Inflammatory macrophage treated with lipopolysaccharide for 1 hour (primary cell): ENCODE measurements at regions not wholly inside any gene's neighbourhood (a gene's known extent, or its start where the extent isn't known, plus 50 kb on each side); places are given as distances from the start of the nearest gene placed in this dataset.
"Not testable (repeated sequence)": the region's sequence is repeated elsewhere in the genome, so short reads cannot be mapped to it uniquely, and the experiment has no call there.

Source experiments
- DNase-seq, 2 donors: peaks; one replicate each; pipeline ENCODE4 v3.0.0-alpha.2; 2020 to 2022

GRCh38 chr15:69660114-69660513 lies 207.5 kb downstream of the RPLP1 start:
- DNase-seq = no peak

- peak; percentile 51 to 65 for DNase-seq
Measured at GRCh38 chr15:69660658-69661405, 208.2 kb downstream of the RPLP1 start.

GRCh38 chr15:69661446-69661845 lies 208.8 kb downstream of the RPLP1 start:
- DNase-seq = no peak

- peak; percentile 12 to 31 for DNase-seq
Measured at GRCh38 chr15:69661871-69662644, 209.4 kb downstream of the RPLP1 start.

- no peak for DNase-seq
Measured at GRCh38 chr15:69662645-69663000, 210.0 kb downstream of the RPLP1 start.

- DNase-seq = no peak
Measured at GRCh38 chr15:69663441-69663840, 210.8 kb downstream of the RPLP1 start.

GRCh38 chr15:69663982-69664381 lies 211.4 kb downstream of the RPLP1 start:
- no peak for DNase-seq

GRCh38 chr15:69664572-69665571 lies 212.3 kb downstream of the RPLP1 start:
- DNase-seq = no peak

GRCh38 chr15:69665641-69666111 lies 213.1 kb downstream of the RPLP1 start:
- no peak for DNase-seq

- DNase-seq = peak; percentile 69 to 80
Measured at GRCh38 chr15:69666441-69666882, 213.8 kb downstream of the RPLP1 start.

- DNase-seq = peak; percentile 67 to 77
Measured at GRCh38 chr15:69666921-69667811, 214.5 kb downstream of the RPLP1 start.

GRCh38 chr15:69668039-69668705 lies 215.6 kb downstream of the RPLP1 start:
- DNase-seq = no peak

GRCh38 chr15:69668963-69669362 lies 216.3 kb downstream of the RPLP1 start:
- DNase-seq = no peak

- DNase-seq = peak in 1 of 2 donors; percentile 18
Measured at GRCh38 chr15:69669446-69669845, 216.8 kb downstream of the RPLP1 start.

- DNase-seq = no peak
Measured at GRCh38 chr15:69673291-69673881, 220.8 kb downstream of the RPLP1 start.

- DNase-seq = no peak
Measured at GRCh38 chr15:69675731-69676130, 223.1 kb downstream of the RPLP1 start.

GRCh38 chr15:69677403-69677802 lies 224.8 kb downstream of the RPLP1 start:
- peak in 1 of 2 donors; percentile 20 for DNase-seq

- DNase-seq = no peak
Measured at GRCh38 chr15:69679623-69680228, 227.1 kb downstream of the RPLP1 start.

GRCh38 chr15:69684823-69685222 lies 232.2 kb downstream of the RPLP1 start:
- not testable (repeated sequence) for DNase-seq
